Dermis microvascular lymphatic vessel endothelial cell (primary cell): ENCODE measurements at regions not wholly inside any gene's neighbourhood (a gene's known extent, or its start where the extent isn't known, plus 50 kb on each side); places are given as distances from the start of the nearest gene placed in this dataset.

Experiments
- DNase-seq, 2 donors: peaks; one replicate each; pipeline versions ENCODE4 v3.0.0 to v3.0.0-alpha.2; 2010; ENCODE audit warnings: low read depth in 2 of 2

GRCh38 chr2:121897335-121897970 is 142.0 kb downstream of the TSN start:
- DNase-seq: peak in 1 of 2 donors; percentile 40

GRCh38 chr2:121898483-121898882 is 143.0 kb downstream of the TSN start:
- DNase-seq: peak; percentile 70 to 72

GRCh38 chr2:121900391-121900790 is 144.9 kb downstream of the TSN start:
- no peak for DNase-seq

- DNase-seq: no peak
Observed at GRCh38 chr2:121902171-121902591, 146.7 kb downstream of the TSN start.

- DNase-seq: no peak
Observed at GRCh38 chr2:121902616-121903015, 147.2 kb downstream of the TSN start.

GRCh38 chr2:121903037-121903689 is 147.7 kb downstream of the TSN start:
- no peak for DNase-seq

GRCh38 chr2:121904656-121905055 is 149.2 kb downstream of the TSN start:
- DNase-seq: no peak

GRCh38 chr2:121905201-121905600 is 149.8 kb downstream of the TSN start:
- no peak for DNase-seq

- DNase-seq: no peak
Observed at GRCh38 chr2:121906170-121906569, 150.7 kb downstream of the TSN start.

- DNase-seq: no peak
Observed at GRCh38 chr2:121907928-121908327, 152.5 kb downstream of the TSN start.

- no peak for DNase-seq
Observed at GRCh38 chr2:121910139-121910538, 154.7 kb downstream of the TSN start.

GRCh38 chr2:121911036-121911435 is 155.6 kb downstream of the TSN start:
- no peak for DNase-seq

GRCh38 chr2:121917143-121917542 is 161.7 kb downstream of the TSN start:
- no peak for DNase-seq

GRCh38 chr2:121918231-121918630 is 162.8 kb downstream of the TSN start:
- DNase-seq: no peak

GRCh38 chr2:121919803-121920202 is 164.4 kb downstream of the TSN start:
- DNase-seq: no peak

- no peak for DNase-seq
Observed at GRCh38 chr2:121925466-121925865, 170.0 kb downstream of the TSN start.

- no peak for DNase-seq
Observed at GRCh38 chr2:121943285-121943684, 187.8 kb downstream of the TSN start.

- DNase-seq: peak in 1 of 2 donors; percentile 5
Observed at GRCh38 chr2:121944072-121944831, 188.8 kb downstream of the TSN start.

GRCh38 chr2:121947674-121948073 is 192.2 kb downstream of the TSN start:
- no peak for DNase-seq

- no peak for DNase-seq
Observed at GRCh38 chr2:121949271-121949670, 193.8 kb downstream of the TSN start.

- no peak for DNase-seq
Observed at GRCh38 chr2:121955426-121955825, 200.0 kb downstream of the TSN start.

- no peak for DNase-seq
Observed at GRCh38 chr2:121955872-121956271, 200.4 kb downstream of the TSN start.

GRCh38 chr2:121960251-121960650 is 204.8 kb downstream of the TSN start:
- DNase-seq: no peak
